Neural cell (in vitro differentiated cells): ENCODE measurements at regions not wholly inside any gene's neighbourhood (a gene's known extent, or its start where the extent isn't known, plus 50 kb on each side); places are given as distances from the start of the nearest gene placed in this dataset.

Experiments used
- CTCF ChIP-seq: fragments of 450-650 bp; IDR thresholded peaks from 2 replicates; pipeline ENCODE4 v1.5.1; 2014; ENCODE audit warnings: antibody characterized with exemption, mild to moderate bottlenecking, moderate library complexity; ENCODE audit not compliant: poor library complexity, severe bottlenecking
- EP300 ChIP-seq: fragments of 450-650 bp; conservative IDR thresholded peaks from 2 replicates; pipeline ENCODE4 v1.6.1; 2014; ENCODE audit warnings: antibody characterized with exemption, mild to moderate bottlenecking, moderate library complexity; ENCODE audit not compliant: poor library complexity, severe bottlenecking
- EZH2 ChIP-seq: fragments of 200-600, 300-800 bp; shearing (Covaris generic), sonication (generic); IDR thresholded peaks from 2 replicates; pipeline ENCODE4 v1.6.1; 2014; ENCODE audit warnings: antibody characterized with exemption, low read length, borderline replicate concordance, mild to moderate bottlenecking; ENCODE audit not compliant: insufficient read depth, poor library complexity, severe bottlenecking
- MXI1 ChIP-seq: fragments of 450-650 bp; conservative IDR thresholded peaks from 2 replicates; pipeline ENCODE4 v1.6.1; 2014; ENCODE audit warnings: antibody characterized with exemption, mild to moderate bottlenecking; ENCODE audit not compliant: poor library complexity, severe bottlenecking
- POLR2AphosphoS5 ChIP-seq: IDR thresholded peaks from 2 replicates; pipeline ENCODE4 v1.6.1; 2012
- RAD21 ChIP-seq: fragments of 450-650 bp; conservative IDR thresholded peaks from 2 replicates; pipeline ENCODE4 v1.6.1; 2014; ENCODE audit warnings: antibody characterized with exemption, mild to moderate bottlenecking, moderate library complexity
- REST ChIP-seq: IDR thresholded peaks from 2 replicates; pipeline ENCODE4 v1.6.1; 2012; ENCODE audit warnings: borderline replicate concordance
- SMC3 ChIP-seq: fragments of 450-650 bp; conservative IDR thresholded peaks from 2 replicates; pipeline ENCODE4 v1.6.1; 2014; ENCODE audit warnings: antibody characterized with exemption, mild to moderate bottlenecking, moderate library complexity; ENCODE audit not compliant: poor library complexity
- TAF1 ChIP-seq: IDR thresholded peaks from 2 replicates; pipeline ENCODE4 v1.6.1; 2012; ENCODE audit warnings: low read depth

GRCh38 chr15:49747340-49747739 is 126.5 kb downstream of the DTWD1 start:
- TF ChIP-seq CTCF (no peak), REST (no peak), TAF1 (no peak), POLR2AphosphoS5 (no peak), EZH2 (no peak), MXI1 (no peak), RAD21 (no peak), EP300 (no peak), SMC3 (no peak)
